ENCODE measurements at regions not wholly inside any gene's neighbourhood (a gene's known extent, or its start where the extent isn't known, plus 50 kb on each side); places are given as distances from the start of the nearest gene placed in this dataset.
A peak's percentile ranks its signal among the peaks of the same experiment; 100 is the strongest.
"Not testable (repeated sequence)": the region's sequence is repeated elsewhere in the genome, so short reads cannot be mapped to it uniquely, and the experiment has no call there.

GRCh38 chr11:4315292-4315691 lies 52.9 kb downstream of the OR52B4 start:
- not testable (repeated sequence) for DNase-seq

GRCh38 chr11:4277225-4277624 lies 91.0 kb downstream of the OR52B4 start:
- DNase-seq, result not testable (repeated sequence)

GRCh38 chr11:4251085-4251484 lies 117.1 kb downstream of the OR52B4 start:
- not testable (repeated sequence) for DNase-seq

- not testable (repeated sequence) for DNase-seq
Measured at GRCh38 chr11:4249475-4249874, 118.7 kb downstream of the OR52B4 start.

DNA sequence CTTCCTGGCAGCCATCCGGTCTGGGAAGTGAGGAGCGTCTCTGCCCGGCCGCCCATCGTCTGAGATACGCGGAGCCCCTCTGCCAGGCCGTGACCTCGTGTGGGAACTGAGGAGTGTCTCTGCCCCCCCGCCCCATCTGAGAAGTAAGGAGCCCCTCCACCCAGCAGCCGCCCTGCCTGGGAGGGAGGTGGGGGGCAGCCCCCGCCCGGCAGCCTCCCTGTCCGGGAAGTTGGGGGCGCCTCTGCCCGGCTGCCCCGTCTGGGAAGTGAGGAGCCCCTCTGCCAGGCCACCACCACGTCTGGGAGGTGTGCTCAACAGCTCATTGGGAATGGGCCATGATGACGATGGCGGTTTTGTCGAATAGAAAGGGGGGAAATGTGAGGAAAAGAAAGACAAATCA lies 130.4 kb downstream of the OR52B4 start:
- not testable (repeated sequence) for DNase-seq

- DNase-seq, result not testable (repeated sequence)
Measured at GRCh38 chr11:4218857-4219256, 124.3 kb downstream of the RRM1 start.

DNA sequence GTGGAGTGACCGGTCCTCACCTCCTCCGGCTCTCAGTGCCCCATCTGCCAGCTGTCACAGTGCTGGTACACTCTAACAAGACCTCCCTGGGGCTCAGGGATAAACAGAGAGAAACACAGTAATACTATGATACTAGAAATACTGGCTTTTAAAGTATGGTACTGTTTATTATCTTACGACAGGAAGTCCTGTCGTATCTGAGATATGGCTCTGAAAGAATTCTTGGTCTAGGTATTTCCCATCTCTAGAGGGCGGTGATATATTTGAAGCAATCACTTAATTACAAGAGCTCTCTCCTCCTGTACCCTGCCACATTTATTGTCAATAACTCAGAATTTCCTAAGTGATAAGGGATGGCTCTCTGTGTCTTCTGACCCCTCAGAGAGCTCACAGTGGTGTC lies 119.1 kb downstream of the RRM1 start:
- DNase-seq, result no peak

DNA sequence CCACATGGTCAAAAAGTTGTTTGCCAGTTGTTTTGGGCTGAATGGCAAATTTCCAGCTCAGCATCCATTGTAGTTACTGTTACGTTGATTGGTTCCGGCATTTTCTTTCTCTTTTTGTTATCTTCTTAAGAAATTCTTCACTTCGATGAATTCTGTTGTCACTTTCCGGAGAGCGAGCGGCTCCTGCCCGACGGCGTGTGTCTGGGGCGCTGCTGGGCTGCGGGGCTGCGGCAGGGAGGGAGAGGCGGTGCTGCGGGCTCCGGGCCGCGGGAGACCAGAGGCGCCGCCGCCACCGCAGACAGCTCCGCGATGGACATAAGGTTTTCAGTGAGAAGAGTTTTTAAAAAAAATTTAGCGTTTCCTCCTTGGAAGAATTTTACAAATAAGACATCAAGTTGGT lies 117.4 kb downstream of the RRM1 start:
- peak in 1 of 14 donors; percentile 0 for DNase-seq

- DNase-seq, result no peak
Measured at GRCh38 chr11:4203603-4204360, 109.2 kb downstream of the RRM1 start.

DNA sequence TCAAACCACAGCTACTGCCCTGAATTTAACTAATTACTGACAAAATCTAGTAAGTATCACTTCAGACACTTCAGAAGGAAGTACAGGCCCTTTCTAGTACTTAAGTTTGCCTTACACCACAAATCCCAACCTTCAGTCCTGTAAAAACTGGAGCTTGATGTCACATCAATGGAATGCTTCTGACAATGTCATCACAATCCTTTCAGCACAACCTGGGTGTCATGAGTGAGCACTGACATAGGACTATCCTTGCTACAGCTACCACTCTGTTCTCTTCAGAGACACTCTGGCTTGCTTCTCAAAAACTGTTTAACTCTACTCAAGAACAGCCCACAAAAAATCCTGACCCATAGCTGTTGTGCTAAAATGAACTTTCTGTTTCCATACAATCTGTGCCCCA lies 108.2 kb downstream of the RRM1 start:
- DNase-seq, result no peak

DNA sequence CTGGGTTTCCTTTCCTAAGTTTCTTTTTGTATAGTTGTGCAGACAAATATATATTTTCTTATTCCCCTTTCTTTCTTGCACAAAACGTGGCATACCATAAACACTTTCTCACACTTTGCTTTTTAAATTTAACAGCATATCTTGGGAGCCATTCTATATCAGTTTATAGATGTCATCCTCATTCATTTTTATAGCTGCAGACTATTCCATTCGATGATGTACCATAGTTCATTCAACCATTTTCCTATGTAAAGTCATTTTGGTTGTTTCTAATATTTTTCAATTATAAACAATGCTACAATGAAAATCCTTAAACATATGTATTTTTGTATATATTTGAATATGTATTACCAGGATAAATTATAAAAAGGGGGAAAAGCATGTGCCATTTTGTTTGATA lies 102.5 kb downstream of the RRM1 start:
- DNase-seq, result no peak

DNA sequence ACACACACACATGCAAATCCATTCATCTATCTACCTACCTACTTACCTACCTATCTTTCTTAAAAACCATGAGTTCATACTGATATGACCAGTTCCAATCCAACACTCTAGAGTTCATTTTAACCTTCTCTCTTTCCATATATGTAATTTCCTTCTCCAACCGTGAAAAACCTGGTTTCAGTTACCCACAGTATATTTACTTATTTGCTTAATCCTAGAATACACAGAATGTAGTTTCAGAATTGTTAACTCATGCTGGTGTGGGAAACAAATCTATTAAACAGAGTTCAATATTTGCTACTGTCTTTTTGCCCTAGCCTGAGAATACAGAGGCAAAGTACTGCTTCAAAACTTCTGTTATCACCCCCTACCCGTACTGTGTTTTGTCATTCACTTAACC lies 101.3 kb downstream of the RRM1 start:
- no peak for DNase-seq

DNA sequence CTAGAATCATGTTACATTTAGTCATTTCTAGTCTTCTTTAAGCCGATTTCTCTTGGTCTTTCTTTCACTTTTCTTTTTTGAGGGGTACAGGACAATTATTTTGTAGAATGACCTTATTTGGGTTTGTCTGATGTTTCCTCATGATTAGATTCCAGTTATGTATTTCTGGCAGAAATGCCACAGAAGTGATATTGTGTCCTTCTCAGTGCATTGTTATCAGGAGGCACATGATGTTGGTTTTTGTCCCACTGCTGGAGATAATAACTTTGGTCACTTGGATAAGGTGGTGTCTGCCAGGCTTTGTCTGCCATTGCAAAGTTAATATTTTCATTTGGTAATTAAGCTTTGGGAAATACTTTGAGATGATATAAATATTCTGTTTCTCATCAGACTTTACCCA lies 100.3 kb downstream of the RRM1 start:
- DNase-seq, result no peak

- DNase-seq, result peak in 10 of 14 donors; percentile 8 to 94 (median 38)
Measured at GRCh38 chr11:4191031-4191571, 96.5 kb downstream of the RRM1 start.

- no peak for DNase-seq
Measured at GRCh38 chr11:4190519-4190918, 95.9 kb downstream of the RRM1 start.

DNA sequence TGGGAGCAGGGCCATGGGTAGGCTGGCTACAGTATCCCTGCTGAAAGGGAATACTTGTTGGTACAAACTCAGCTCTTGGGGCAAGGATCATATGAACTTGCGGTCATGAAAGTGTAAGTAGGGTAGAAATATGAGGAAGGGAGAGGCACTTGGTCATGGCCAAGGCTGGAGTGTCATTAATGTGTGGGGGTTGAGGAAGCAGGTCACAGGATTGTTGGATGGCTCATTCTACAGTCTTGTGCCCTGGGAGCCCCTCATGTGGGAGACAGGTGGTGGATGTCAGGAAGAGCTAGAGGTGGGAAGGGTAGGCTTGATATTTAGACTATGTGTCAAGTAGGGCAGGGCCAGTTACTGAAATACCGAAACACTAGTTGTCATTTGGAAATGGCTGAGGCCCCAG lies 95.5 kb downstream of the RRM1 start:
- DNase-seq, result no peak

Data from C1 segment of cervical spinal cord (tissue), 14 donors.